Activated CD8-positive, alpha-beta memory T cell treated with anti-CD3 and anti-CD28 coated beads for 4 hours (primary cell): ENCODE measurements at regions not wholly inside any gene's neighbourhood (a gene's known extent, or its start where the extent isn't known, plus 50 kb on each side); places are given as distances from the start of the nearest gene placed in this dataset.
"Not testable (repeated sequence)": the region's sequence is repeated elsewhere in the genome, so short reads cannot be mapped to it uniquely, and the experiment has no call there.

Source experiments
- DNase-seq, 2 donors: peaks; one replicate each; pipeline ENCODE4 v3.0.0-alpha.2; 2020; ENCODE audit warnings: low read depth in 2 of 2

GRCh38 chr3:124137216-124137615, 145.3 kb upstream of the ROPN1 start:
- no peak for DNase-seq

GRCh38 chr3:124138148-124138547, 146.2 kb upstream of the ROPN1 start:
- no peak for DNase-seq

GRCh38 chr3:124140746-124141145, 148.8 kb upstream of the ROPN1 start:
- no peak for DNase-seq

GRCh38 chr3:124142389-124142970, 150.6 kb upstream of the ROPN1 start:
- no peak for DNase-seq

- no peak for DNase-seq
Measured at GRCh38 chr3:124143047-124143446, 151.1 kb upstream of the ROPN1 start.

GRCh38 chr3:124144035-124144814, 152.3 kb upstream of the ROPN1 start:
- DNase-seq = no peak

GRCh38 chr3:124147429-124147828, 155.5 kb upstream of the ROPN1 start:
- no peak for DNase-seq

- no peak for DNase-seq
Measured at GRCh38 chr3:124147946-124148345, 156.0 kb upstream of the ROPN1 start.

GRCh38 chr3:124149081-124149480, 157.2 kb upstream of the ROPN1 start:
- DNase-seq = no peak

- no peak for DNase-seq
Measured at GRCh38 chr3:124149771-124150170, 157.8 kb upstream of the ROPN1 start.

GRCh38 chr3:124152891-124153290, 161.0 kb upstream of the ROPN1 start:
- DNase-seq = not testable (repeated sequence)

- no peak for DNase-seq
Measured at GRCh38 chr3:124156866-124157712, 165.2 kb upstream of the ROPN1 start.

GRCh38 chr3:124157748-124158147, 165.8 kb upstream of the ROPN1 start:
- no peak for DNase-seq

- no peak for DNase-seq
Measured at GRCh38 chr3:124158168-124158881, 166.4 kb upstream of the ROPN1 start.

GRCh38 chr3:124161448-124161847, 169.5 kb upstream of the ROPN1 start:
- DNase-seq = no peak

GRCh38 chr3:124163689-124164088, 171.8 kb upstream of the ROPN1 start:
- DNase-seq = no peak

- no peak for DNase-seq
Measured at GRCh38 chr3:124168271-124168670, 176.3 kb upstream of the ROPN1 start.

GRCh38 chr3:124172283-124172682, 180.4 kb upstream of the ROPN1 start:
- DNase-seq = no peak

- no peak for DNase-seq
Measured at GRCh38 chr3:124172816-124173215, 180.9 kb upstream of the ROPN1 start.

GRCh38 chr3:124174476-124174875, 182.6 kb upstream of the ROPN1 start:
- no peak for DNase-seq

- no peak for DNase-seq
Measured at GRCh38 chr3:124174910-124175874, 183.3 kb upstream of the ROPN1 start.
